ENCODE measurements at regions not wholly inside any gene's neighbourhood (a gene's known extent, or its start where the extent isn't known, plus 50 kb on each side); places are given as distances from the start of the nearest gene placed in this dataset.

DNA sequence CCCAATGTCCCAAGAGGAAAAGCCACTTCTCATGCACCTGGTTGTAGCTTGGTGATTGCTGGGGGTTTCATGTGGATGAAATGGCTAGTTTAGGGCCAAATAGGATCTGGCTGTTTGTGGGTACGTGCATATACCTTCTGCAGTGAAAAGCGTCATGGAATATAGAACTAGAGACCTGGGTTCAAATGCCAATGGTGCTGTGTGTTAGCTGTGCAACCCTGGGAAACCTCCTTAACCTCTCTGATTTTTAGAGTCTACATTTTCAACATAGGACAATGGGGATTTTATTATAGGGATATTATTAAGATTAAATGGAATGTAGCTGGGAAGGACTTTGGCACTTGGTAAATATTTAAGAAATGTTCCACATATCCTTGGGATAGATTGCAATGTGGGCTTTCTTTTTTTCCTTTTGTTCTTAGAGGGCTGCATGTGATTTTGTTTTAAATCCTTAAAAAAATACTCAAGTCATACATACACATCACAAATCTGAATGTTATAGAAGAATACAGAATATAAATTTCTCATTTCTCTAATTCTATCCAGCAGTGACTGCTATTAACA, 112.6 kb upstream of the E2F8 start:
- Histone ChIP-seq H3K79me2 (replicated peaks; ENCODE audit: insufficient read depth, low read length) (no peaks in the 10 kb centered on the region), H3K36me3 (ENCODE audit: insufficient read depth, low read length) (no peaks in the 10 kb centered on the region), H3F3A (ENCODE audit: insufficient read depth, low read length, poor library complexity, severe bottlenecking) (no peaks in the 10 kb centered on the region), H3K9me2 (ENCODE audit: insufficient read depth, low read length) (no peaks in the 10 kb centered on the region), H3K9me3 (ENCODE audit: low read length) (no peaks in the 10 kb centered on the region), H3K9ac (ENCODE audit: low read length) (no peak overlapping the region), H3K4me3 (ENCODE audit: low read length) (no peak overlapping the region), H3K27ac (ENCODE audit: low read length) (no peak overlapping the region), H3K4me2 (ENCODE audit: low read length) (no peak overlapping the region), H3K27me3 (ENCODE audit: insufficient read depth, low read depth, low read length) (peaks cover 9% of the 10 kb centered on the region), H4K20me1 (ENCODE audit: insufficient read depth) (no peaks in the 10 kb centered on the region), H2AFZ (ENCODE audit: low read depth, low read length) (no peak overlapping the region)
- TF ChIP-seq MXI1 (conservative IDR thresholded peaks at IDR 0.05; ENCODE audit: poor library complexity, severe bottlenecking), result no peak
- no peak for TF ChIP-seq EZH2 (IDR thresholded peaks at IDR 0.05; ENCODE audit: borderline replicate concordance, insufficient read depth, low read length, poor library complexity, severe bottlenecking)
- TF ChIP-seq, protein P1, sequence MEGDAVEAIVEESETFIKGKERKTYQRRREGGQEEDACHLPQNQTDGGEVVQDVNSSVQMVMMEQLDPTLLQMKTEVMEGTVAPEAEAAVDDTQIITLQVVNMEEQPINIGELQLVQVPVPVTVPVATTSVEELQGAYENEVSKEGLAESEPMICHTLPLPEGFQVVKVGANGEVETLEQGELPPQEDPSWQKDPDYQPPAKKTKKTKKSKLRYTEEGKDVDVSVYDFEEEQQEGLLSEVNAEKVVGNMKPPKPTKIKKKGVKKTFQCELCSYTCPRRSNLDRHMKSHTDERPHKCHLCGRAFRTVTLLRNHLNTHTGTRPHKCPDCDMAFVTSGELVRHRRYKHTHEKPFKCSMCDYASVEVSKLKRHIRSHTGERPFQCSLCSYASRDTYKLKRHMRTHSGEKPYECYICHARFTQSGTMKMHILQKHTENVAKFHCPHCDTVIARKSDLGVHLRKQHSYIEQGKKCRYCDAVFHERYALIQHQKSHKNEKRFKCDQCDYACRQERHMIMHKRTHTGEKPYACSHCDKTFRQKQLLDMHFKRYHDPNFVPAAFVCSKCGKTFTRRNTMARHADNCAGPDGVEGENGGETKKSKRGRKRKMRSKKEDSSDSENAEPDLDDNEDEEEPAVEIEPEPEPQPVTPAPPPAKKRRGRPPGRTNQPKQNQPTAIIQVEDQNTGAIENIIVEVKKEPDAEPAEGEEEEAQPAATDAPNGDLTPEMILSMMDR (IDR thresholded peaks at IDR 0.05; ENCODE audit: poor library complexity, severe bottlenecking), result no peak
- no peak for TF ChIP-seq RAD21 (conservative IDR thresholded peaks at IDR 0.05)
- no peak for TF ChIP-seq TAF1 (IDR thresholded peaks at IDR 0.05; ENCODE audit: low read depth)
- no peak for TF ChIP-seq POLR2AphosphoS5 (IDR thresholded peaks at IDR 0.05)
- no peak for TF ChIP-seq EP300 (conservative IDR thresholded peaks at IDR 0.05; ENCODE audit: poor library complexity, severe bottlenecking)
- TF ChIP-seq, protein P2, sequence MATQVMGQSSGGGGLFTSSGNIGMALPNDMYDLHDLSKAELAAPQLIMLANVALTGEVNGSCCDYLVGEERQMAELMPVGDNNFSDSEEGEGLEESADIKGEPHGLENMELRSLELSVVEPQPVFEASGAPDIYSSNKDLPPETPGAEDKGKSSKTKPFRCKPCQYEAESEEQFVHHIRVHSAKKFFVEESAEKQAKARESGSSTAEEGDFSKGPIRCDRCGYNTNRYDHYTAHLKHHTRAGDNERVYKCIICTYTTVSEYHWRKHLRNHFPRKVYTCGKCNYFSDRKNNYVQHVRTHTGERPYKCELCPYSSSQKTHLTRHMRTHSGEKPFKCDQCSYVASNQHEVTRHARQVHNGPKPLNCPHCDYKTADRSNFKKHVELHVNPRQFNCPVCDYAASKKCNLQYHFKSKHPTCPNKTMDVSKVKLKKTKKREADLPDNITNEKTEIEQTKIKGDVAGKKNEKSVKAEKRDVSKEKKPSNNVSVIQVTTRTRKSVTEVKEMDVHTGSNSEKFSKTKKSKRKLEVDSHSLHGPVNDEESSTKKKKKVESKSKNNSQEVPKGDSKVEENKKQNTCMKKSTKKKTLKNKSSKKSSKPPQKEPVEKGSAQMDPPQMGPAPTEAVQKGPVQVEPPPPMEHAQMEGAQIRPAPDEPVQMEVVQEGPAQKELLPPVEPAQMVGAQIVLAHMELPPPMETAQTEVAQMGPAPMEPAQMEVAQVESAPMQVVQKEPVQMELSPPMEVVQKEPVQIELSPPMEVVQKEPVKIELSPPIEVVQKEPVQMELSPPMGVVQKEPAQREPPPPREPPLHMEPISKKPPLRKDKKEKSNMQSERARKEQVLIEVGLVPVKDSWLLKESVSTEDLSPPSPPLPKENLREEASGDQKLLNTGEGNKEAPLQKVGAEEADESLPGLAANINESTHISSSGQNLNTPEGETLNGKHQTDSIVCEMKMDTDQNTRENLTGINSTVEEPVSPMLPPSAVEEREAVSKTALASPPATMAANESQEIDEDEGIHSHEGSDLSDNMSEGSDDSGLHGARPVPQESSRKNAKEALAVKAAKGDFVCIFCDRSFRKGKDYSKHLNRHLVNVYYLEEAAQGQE (IDR thresholded peaks at IDR 0.05; ENCODE audit: borderline replicate concordance), result no peak
- no peak for TF ChIP-seq SMC3 (conservative IDR thresholded peaks at IDR 0.05; ENCODE audit: poor library complexity)

DNA sequence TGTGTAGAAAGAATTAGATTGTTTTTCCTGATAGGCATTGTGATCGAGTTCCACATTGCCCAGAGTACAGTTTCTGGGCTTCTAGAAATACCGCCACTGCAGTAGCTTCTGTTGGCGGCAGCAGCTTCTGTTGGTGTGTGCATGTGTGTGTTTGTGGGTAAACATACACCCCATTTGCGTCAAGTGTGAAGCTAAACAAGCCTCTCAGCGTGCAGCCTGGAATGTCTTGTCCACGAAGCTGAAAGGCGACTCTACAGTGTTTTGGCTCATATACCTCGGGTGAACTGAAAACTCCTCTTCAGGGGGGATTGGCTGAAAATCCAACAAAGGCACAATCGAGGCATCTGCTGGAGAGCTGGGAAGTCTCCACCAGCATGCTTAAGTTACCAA, 112.0 kb upstream of the E2F8 start:
- Histone ChIP-seq H3K36me3 (ENCODE audit: insufficient read depth, low read length) (no peaks in the 10 kb centered on the region), H3K9me3 (ENCODE audit: low read length) (no peaks in the 10 kb centered on the region), H3K9me2 (ENCODE audit: insufficient read depth, low read length) (no peaks in the 10 kb centered on the region), H4K20me1 (ENCODE audit: insufficient read depth) (no peaks in the 10 kb centered on the region), H3K27ac (ENCODE audit: low read length) (no peak overlapping the region), H3K79me2 (replicated peaks; ENCODE audit: insufficient read depth, low read length) (no peaks in the 10 kb centered on the region), H3K4me2 (ENCODE audit: low read length) (no peak overlapping the region), H3K9ac (ENCODE audit: low read length) (no peak overlapping the region), H3F3A (ENCODE audit: insufficient read depth, low read length, poor library complexity, severe bottlenecking) (no peaks in the 10 kb centered on the region), H3K4me3 (ENCODE audit: low read length) (no peak overlapping the region), H2AFZ (ENCODE audit: low read depth, low read length) (no peak overlapping the region), H3K27me3 (ENCODE audit: insufficient read depth, low read depth, low read length) (peaks cover 15% of the 10 kb centered on the region)
- TF ChIP-seq TAF1 (IDR thresholded peaks at IDR 0.05; ENCODE audit: low read depth) (no peak), RAD21 (conservative IDR thresholded peaks at IDR 0.05) (no peak), POLR2AphosphoS5 (IDR thresholded peaks at IDR 0.05) (no peak), EP300 (conservative IDR thresholded peaks at IDR 0.05; ENCODE audit: poor library complexity, severe bottlenecking) (no peak), MXI1 (conservative IDR thresholded peaks at IDR 0.05; ENCODE audit: poor library complexity, severe bottlenecking) (no peak), EZH2 (IDR thresholded peaks at IDR 0.05; ENCODE audit: borderline replicate concordance, insufficient read depth, low read length, poor library complexity, severe bottlenecking) (no peak), SMC3 (conservative IDR thresholded peaks at IDR 0.05; ENCODE audit: poor library complexity) (no peak)
- TF ChIP-seq, protein P2 (IDR thresholded peaks at IDR 0.05; ENCODE audit: borderline replicate concordance), result no peak
- TF ChIP-seq, protein P1 (IDR thresholded peaks at IDR 0.05; ENCODE audit: poor library complexity, severe bottlenecking), result no peak

All from neural cell (in vitro differentiated cells).